Left lung (tissue), 4 donors: ENCODE measurements at regions not wholly inside any gene's neighbourhood (a gene's known extent, or its start where the extent isn't known, plus 50 kb on each side); places are given as distances from the start of the nearest gene placed in this dataset.

Experiments
- ATAC-seq: fragments of 200-7000 bp; cut with Tn5 transposase; one replicate; pipeline ENCODE4 v1.9.1; 2020; ENCODE audit warnings: moderate library complexity
- DNase-seq, 4 donors: peaks; one replicate each; pipeline ENCODE4 v3.0.0-alpha.2; 2013 to 2020
- H3K27ac ChIP-seq, 2 donors: fragments of 200-600 bp; sonication (generic) in 1 of 2; one replicate each; pipeline versions ENCODE4 v1.5.0 to v1.8.0; 2020 to 2021
- H3K27me3 ChIP-seq, 2 donors: fragments of 200-600 bp; sonication (generic) in 1 of 2; one replicate each; pipeline versions ENCODE4 v1.5.0 to v1.8.0; 2020 to 2021
- H3K36me3 ChIP-seq, 2 donors: fragments of 200-600 bp; sonication (generic) in 1 of 2; one replicate each; pipeline versions ENCODE4 v1.5.0 to v1.8.0; 2020 to 2021
- H3K4me1 ChIP-seq, 2 donors: fragments of 200-600 bp; one replicate each; pipeline ENCODE4 v1.8.0; 2021
- H3K4me3 ChIP-seq, 2 donors: fragments of 200-600 bp; sonication (generic) in 1 of 2; one replicate each; pipeline versions ENCODE4 v1.5.0 to v1.8.0; 2020 to 2021; ENCODE audit warnings: mild to moderate bottlenecking in 1 of 2
- H3K9me3 ChIP-seq, 2 donors: fragments of 200-600 bp; sonication (generic) in 1 of 2; one replicate each; pipeline versions ENCODE4 v1.5.0 to v1.8.0; 2020 to 2021
- intact Hi-C, 2 donors: fragments of 100-400 bp; cut with DNase I; formaldehyde crosslinking; loops; one replicate each; pipeline versions ENCODE4 v1.11.2 to v1.14.2; 2022
- TF ChIP-seq, protein P1 (sequence below), 2 donors: fragments of 200-600 bp; sonication (generic) in 1 of 2; IDR thresholded peaks; one replicate each; pipeline versions ENCODE4 v1.5.0 to v1.8.0; 2021; ENCODE audit warnings: antibody characterized with exemption in 2 of 2
- donor health status: DM: no; HTN: yes; CAD: no.
- donor health status: DM: no; HTN: no; CAD: no.

- H3K4me3 ChIP-seq = no peak overlapping the region
- ATAC-seq = no peak
- no peaks in the 10 kb centered on the region for H3K36me3 ChIP-seq
- TF ChIP-seq, protein P1, sequence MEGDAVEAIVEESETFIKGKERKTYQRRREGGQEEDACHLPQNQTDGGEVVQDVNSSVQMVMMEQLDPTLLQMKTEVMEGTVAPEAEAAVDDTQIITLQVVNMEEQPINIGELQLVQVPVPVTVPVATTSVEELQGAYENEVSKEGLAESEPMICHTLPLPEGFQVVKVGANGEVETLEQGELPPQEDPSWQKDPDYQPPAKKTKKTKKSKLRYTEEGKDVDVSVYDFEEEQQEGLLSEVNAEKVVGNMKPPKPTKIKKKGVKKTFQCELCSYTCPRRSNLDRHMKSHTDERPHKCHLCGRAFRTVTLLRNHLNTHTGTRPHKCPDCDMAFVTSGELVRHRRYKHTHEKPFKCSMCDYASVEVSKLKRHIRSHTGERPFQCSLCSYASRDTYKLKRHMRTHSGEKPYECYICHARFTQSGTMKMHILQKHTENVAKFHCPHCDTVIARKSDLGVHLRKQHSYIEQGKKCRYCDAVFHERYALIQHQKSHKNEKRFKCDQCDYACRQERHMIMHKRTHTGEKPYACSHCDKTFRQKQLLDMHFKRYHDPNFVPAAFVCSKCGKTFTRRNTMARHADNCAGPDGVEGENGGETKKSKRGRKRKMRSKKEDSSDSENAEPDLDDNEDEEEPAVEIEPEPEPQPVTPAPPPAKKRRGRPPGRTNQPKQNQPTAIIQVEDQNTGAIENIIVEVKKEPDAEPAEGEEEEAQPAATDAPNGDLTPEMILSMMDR (IDR thresholded peaks at IDR 0.05) = no peak
- intact Hi-C loops = no loop called here
- H3K27me3 ChIP-seq = no peaks in the 10 kb centered on the region
- DNase-seq = no peak
- H3K9me3 ChIP-seq = no peaks in the 10 kb centered on the region
- H3K4me1 ChIP-seq = no peaks in the 10 kb centered on the region
- H3K27ac ChIP-seq = no peak overlapping the region
Observed at GRCh38 chr13:53691417-53691816, 662.8 kb downstream of the OLFM4 start.

DNA sequence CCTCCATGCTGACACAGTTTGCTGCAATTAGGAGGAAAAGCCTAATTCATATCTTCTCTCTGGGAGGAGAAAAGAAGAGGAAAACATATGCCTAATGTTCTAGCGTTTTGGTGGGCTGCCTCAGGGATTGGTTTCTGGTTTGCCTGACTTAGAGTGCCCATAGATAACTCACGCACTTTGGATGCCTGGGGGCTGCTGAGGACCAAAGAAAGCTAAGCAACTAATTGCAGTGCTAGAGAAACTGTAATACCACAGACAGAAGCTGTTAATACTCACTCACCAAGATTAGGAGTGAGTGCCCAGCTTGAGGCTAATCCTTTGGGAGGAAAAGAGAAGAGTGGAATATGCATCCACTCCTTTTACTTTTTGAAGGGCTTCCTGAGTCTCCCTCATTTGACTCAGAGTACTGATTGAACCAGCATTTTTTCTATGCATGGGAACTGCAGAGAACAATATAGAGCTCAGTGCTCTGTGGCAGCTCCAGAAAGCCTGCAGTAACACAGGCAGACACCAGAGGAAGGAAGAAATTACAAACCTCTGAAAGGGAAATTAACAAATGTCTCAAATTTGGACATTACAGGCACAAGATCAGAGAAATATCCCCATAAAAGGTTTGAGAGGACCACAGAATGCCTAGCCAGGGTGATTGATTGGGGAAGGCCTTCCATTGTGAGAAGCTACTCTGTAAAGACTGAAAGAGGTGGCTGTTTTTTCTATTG, 666.4 kb downstream of the OLFM4 start:
- DNase-seq (no peak), ATAC-seq (no peak)
- Histone ChIP-seq H3K27ac (no peak overlapping the region), H3K36me3 (no peaks in the 10 kb centered on the region), H3K4me3 (no peak overlapping the region), H3K4me1 (no peaks in the 10 kb centered on the region), H3K9me3 (peaks cover 0 to 16% of the 10 kb centered on the region in 2 donors), H3K27me3 (no peaks in the 10 kb centered on the region)
- intact Hi-C loops = no loop called here
- TF ChIP-seq, protein P1 (IDR thresholded peaks at IDR 0.05) = no peak

- Histone ChIP-seq H3K27ac (no peak overlapping the region), H3K36me3 (no peaks in the 10 kb centered on the region), H3K27me3 (no peaks in the 10 kb centered on the region), H3K9me3 (peaks cover 0 to 8% of the 10 kb centered on the region in 2 donors), H3K4me1 (no peaks in the 10 kb centered on the region), H3K4me3 (no peak overlapping the region)
- ATAC-seq = no peak
- DNase-seq = no peak
- TF ChIP-seq, protein P1 (IDR thresholded peaks at IDR 0.05) = no peak
- intact Hi-C loops = no loop called here
Observed at GRCh38 chr13:53703371-53704080, 674.9 kb downstream of the OLFM4 start.

GRCh38 chr13:53719281-53719680, 690.7 kb downstream of the OLFM4 start:
- Histone ChIP-seq H3K4me1 (no peaks in the 10 kb centered on the region), H3K27ac (no peak overlapping the region), H3K27me3 (no peaks in the 10 kb centered on the region), H3K9me3 (peaks cover 0 to 11% of the 10 kb centered on the region in 2 donors), H3K4me3 (no peak overlapping the region), H3K36me3 (no peaks in the 10 kb centered on the region)
- TF ChIP-seq, protein P1 (IDR thresholded peaks at IDR 0.05) = no peak
- DNase-seq = no peak
- no peak for ATAC-seq
- intact Hi-C loops = no loop called here

- H3K4me1 ChIP-seq = no peaks in the 10 kb centered on the region
- H3K27me3 ChIP-seq = no peaks in the 10 kb centered on the region
- ATAC-seq = no peak
- intact Hi-C loops = no loop called here
- no peak overlapping the region for H3K4me3 ChIP-seq
- no peaks in the 10 kb centered on the region for H3K36me3 ChIP-seq
- H3K27ac ChIP-seq = no peak overlapping the region
- H3K9me3 ChIP-seq = no peaks in the 10 kb centered on the region
- TF ChIP-seq, protein P1 (IDR thresholded peaks at IDR 0.05) = no peak
- no peak for DNase-seq
Observed at GRCh38 chr13:53732664-53733063, 704.1 kb downstream of the OLFM4 start.
